HCT116 (cell line): ENCODE measurements at regions not wholly inside any gene's neighbourhood (a gene's known extent, or its start where the extent isn't known, plus 50 kb on each side); places are given as distances from the start of the nearest gene placed in this dataset.

Source experiments
- EZH2 ChIP-seq: fragments of 200-600 bp; sonication (generic); IDR thresholded peaks from 2 replicates; pipeline ENCODE4 v1.6.1; 2017; ENCODE audit warnings: antibody characterized with exemption, mixed run types
- EZH2phosphoT487 ChIP-seq: fragments of 200-600 bp; IDR thresholded peaks from 2 replicates; pipeline ENCODE4 v1.6.1; 2018; ENCODE audit warnings: antibody characterized with exemption, borderline replicate concordance
- JUND ChIP-seq: IDR thresholded peaks from 2 replicates; pipeline ENCODE4 v1.6.1; 2012
- POLR2A ChIP-seq: IDR thresholded peaks from 2 replicates; pipeline ENCODE4 v1.7.0; 2011; ENCODE audit warnings: borderline replicate concordance; ENCODE audit not compliant: insufficient read depth, insufficient read length; ENCODE audit errors: extremely low read depth
- POLR2AphosphoS5 ChIP-seq: IDR thresholded peaks from 2 replicates; pipeline ENCODE4 v1.6.1; 2011; ENCODE audit warnings: mild to moderate bottlenecking, low read depth, low read length, moderate library complexity
- REST ChIP-seq: IDR thresholded peaks from 2 replicates; pipeline ENCODE4 v1.6.1; 2012; ENCODE audit warnings: low read depth
- TF ChIP-seq, protein P1 (sequence below), 3 experiments: fragments of 200-600 bp in 1 of 3; sonication (generic) in 1 of 3; IDR thresholded peaks in 2 of 3; conservative IDR thresholded peaks in 1 of 3; 2 replicates each; pipeline ENCODE4 v1.5.1; 2012 to 2017; ENCODE audit warnings: low read depth in 2 of 3, low read length in 2 of 3, antibody characterized with exemption in 1 of 3, borderline replicate concordance in 1 of 3, control low read depth in 1 of 3, mild to moderate bottlenecking in 1 of 3, mixed read lengths in 1 of 3, mixed run types in 1 of 3, moderate library complexity in 1 of 3; ENCODE audit not compliant: insufficient read depth in 1 of 3
- TF ChIP-seq, protein P2 (sequence below): IDR thresholded peaks from 2 replicates; pipeline ENCODE4 v1.6.1; 2012

DNA sequence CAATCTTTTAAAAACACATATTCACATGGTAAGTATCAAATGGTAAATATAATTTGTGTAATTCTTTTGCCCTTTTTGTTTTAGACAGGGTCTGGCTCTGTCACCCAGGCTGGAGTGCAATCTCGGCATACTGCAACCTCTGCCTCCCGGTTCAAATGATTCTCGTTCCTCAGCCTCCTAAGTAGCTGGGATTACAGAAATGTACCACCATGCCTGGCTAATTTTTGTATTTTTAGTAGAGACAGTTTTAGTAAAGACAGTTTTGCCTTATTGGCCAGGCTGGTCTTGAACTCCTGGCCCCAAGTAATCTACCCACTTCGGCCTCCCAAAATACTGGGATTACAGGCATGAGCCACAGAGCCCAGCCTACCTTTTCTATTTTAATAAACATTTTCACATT lies 182.2 kb downstream of the MYCN start:
- TF ChIP-seq, protein P1, sequence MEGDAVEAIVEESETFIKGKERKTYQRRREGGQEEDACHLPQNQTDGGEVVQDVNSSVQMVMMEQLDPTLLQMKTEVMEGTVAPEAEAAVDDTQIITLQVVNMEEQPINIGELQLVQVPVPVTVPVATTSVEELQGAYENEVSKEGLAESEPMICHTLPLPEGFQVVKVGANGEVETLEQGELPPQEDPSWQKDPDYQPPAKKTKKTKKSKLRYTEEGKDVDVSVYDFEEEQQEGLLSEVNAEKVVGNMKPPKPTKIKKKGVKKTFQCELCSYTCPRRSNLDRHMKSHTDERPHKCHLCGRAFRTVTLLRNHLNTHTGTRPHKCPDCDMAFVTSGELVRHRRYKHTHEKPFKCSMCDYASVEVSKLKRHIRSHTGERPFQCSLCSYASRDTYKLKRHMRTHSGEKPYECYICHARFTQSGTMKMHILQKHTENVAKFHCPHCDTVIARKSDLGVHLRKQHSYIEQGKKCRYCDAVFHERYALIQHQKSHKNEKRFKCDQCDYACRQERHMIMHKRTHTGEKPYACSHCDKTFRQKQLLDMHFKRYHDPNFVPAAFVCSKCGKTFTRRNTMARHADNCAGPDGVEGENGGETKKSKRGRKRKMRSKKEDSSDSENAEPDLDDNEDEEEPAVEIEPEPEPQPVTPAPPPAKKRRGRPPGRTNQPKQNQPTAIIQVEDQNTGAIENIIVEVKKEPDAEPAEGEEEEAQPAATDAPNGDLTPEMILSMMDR (IDR thresholded peaks at IDR 0.05 in 2 of 3, conservative IDR thresholded peaks at IDR 0.05 in 1 of 3; ENCODE audit: borderline replicate concordance in 1 of 3, insufficient read depth in 1 of 3, low read depth in 2 of 3, low read length in 2 of 3) = no peak
- TF ChIP-seq EZH2 = no peak
- TF ChIP-seq, protein P2, sequence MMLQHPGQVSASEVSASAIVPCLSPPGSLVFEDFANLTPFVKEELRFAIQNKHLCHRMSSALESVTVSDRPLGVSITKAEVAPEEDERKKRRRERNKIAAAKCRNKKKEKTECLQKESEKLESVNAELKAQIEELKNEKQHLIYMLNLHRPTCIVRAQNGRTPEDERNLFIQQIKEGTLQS = no peak
- TF ChIP-seq REST = no peak
- TF ChIP-seq POLR2A = no peak
- no peak for TF ChIP-seq JUND
- TF ChIP-seq EZH2phosphoT487 = no peak
- no peak for TF ChIP-seq POLR2AphosphoS5
